ENCODE measurements at regions not wholly inside any gene's neighbourhood (a gene's known extent, or its start where the extent isn't known, plus 50 kb on each side); places are given as distances from the start of the nearest gene placed in this dataset.
"Not testable (repeated sequence)": the region's sequence is repeated elsewhere in the genome, so short reads cannot be mapped to it uniquely, and the experiment has no call there.

- DNase-seq, result no peak
These were observed 166.9 kb upstream of the GRK3 start for GRCh38 chr22:25397616-25398015.

- DNase-seq, result peak; percentile 3
These were observed 165.8 kb upstream of the GRK3 start for GRCh38 chr22:25398591-25399062.

DNA sequence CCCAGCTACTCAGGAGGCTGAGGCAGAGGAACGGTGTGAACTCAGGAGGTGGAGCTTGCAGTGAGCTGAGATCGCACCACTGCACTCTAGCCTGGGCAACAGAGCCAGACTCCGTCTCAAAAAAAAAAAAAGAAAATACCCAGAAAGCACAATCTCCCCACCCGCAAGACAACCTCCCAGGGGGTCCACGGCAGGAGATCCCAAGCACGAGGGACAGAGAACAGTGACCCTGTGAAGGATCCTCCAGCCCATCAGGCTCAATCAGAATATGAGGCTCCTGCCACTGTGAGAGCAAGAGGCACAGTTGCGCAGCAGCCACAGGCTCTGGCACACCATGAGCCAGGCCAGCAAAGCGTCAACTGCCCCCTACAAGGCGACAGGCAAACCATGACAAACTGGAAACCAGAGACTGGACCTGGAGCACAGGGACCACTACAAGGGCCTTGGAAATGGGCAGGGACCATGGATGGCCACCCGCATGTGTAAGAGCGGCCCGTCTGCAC is 164.8 kb upstream of the GRK3 start:
- DNase-seq, result no peak

DNA sequence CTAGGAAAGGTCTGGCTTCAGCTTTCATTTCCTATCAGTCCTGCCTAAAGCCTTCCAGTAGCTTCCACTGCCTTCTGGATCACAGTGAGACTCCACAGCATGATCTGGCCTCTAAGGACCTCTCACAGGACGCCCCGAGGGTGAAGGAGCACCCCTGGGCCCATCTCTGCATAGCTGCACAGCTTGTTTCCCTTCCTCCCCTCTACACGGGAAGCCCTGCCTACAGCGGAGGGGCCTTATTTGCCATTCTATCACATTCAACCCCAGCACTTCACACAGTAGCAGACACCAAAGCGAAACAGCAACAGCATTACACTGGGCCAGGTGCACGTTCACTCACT is 162.3 kb upstream of the GRK3 start:
- no peak for DNase-seq

DNA sequence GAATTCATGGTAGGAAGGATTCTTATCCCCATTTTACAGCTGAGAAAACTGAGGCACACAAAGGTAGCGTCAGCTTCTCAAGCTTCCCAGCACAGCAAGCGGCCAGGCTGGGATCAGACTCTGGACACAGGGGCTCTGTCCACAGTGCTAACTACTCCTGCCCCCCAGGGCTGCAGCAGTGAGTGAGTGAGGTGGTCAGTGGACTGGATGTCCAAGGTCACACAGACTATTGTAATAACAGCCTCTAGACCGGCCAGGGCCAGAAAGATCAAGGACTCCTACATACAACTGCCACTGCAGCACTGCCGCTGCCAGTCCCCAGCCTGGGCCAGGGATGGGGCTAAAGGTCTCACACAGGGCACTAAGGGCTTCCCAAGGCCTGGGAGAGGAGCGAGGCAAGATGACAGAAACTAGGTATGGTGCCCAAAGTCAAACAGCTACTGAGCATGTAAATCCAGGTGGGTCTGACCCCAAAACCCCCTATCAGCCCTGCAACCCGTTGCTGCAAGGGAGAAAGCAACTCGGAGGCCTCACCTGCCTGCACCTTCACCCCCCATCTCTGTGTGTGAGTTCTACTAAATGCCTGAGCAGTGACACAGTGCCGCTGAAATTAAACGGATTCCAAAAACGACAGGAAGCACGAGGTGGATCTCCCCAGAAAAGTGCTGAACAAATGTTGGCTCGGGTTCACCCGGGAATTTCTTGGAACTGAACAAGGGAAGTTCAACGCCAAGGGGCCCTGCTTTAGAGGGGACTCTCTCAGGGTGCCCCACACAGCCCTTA is 161.8 kb upstream of the GRK3 start:
- no peak for DNase-seq

DNA sequence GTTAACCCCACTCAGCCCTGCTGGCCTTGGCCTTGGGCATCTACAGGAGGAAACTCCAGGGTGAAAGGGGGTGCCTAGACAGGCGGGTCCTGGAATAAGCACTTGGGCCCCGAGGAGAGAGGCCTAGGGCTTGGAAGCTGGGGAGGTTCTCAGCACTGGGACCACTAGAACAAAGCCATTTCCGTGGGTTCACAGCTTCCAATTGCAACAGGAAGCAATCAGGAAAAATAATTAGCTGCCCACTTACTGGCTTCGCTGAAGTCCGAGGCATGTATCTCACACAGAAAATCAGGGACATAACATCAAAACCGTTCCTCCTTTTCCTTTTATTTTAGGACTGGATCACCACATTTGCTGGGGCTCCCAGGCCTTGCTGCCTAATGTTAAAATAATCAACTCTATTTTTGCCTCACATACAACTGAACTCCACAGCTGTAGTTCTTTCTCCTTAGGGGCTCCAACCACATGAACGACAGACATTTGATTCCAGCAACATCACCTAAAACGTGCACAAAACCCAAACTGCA is 161.1 kb upstream of the GRK3 start:
- no peak for DNase-seq

GRCh38 chr22:25403811-25404471 is 160.5 kb upstream of the GRK3 start:
- DNase-seq, result no peak

- no peak for DNase-seq
These were observed 159.9 kb upstream of the GRK3 start for GRCh38 chr22:25404556-25404927.

DNA sequence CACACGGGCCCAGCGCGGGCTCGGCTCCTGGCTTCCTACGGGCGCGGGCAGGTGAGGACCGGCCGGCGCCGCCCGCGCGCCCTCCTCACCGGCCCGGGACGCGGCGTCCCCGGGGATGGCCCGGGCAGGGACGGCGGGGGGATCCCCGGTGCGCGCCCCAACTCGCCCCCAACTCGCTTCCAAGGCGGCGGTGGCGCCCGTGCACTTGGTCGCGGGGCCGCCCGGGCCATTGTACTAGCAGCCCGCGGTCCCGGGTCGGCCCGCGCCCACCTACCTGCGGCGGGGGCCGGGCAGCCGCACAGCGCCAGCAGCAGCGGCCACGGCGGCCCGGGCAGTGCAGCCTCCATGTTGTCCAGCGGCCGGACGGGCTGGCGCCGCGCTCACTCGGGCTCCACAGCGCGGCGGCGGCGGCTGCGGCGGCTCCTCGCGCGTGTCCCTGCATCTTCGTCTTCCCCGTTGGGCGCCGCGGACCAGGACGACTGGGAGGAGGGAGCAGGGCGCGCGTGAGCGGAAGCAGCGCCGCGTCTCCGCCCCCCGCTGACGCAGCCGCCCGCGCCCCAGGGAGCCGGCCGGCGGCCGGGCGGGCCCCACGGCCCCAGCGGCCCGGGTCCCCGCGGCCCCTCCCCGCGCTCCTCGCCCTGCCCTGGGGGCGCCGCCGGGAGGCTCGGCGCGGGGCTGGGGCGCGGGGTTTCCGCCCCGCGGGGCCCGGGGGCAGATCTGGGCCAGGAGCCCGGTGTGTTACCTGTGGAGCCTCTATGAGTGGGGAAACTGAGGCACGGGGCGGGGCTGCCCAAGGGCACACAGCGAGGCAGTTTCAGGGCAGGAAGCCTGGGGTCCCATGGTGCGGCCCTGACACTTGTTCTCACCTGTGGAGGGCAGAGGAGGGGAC is 159.3 kb upstream of the GRK3 start:
- DNase-seq, result no peak

DNA sequence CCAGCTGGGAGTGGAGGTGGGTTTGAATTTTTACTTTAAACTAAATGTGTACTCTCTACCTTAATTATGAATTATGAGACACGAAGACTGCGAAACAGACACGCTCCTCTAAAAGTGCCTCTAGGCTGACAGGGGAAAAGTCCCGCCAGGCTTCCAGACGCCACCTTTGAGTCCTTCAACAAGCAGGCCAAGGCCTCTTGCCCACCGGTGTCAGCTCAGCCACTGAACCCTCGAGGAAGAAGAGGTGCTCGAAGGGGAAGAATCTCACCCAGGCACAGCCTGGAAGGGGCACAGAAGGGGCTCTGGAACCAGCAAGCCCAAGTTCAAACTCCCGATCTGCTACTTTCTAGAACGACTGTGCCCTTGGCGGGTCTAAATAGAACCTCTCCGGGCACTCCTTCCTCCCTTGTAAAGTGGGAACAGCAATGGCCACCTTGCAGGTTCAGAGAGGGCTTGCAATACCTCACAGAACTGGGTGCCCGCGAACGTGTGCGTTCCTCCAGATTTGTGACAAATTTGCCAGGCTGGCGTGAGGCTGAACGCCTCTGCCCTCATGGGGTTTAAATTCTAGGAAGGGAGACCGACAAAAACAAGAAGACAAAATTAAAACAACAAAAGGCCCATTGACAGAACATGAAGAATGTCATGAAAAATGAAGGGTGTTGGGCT is 158.5 kb upstream of the GRK3 start:
- DNase-seq, result no peak

- DNase-seq, result no peak
These were observed 157.8 kb upstream of the GRK3 start for GRCh38 chr22:25406510-25407210.

GRCh38 chr22:25407226-25407858 is 157.1 kb upstream of the GRK3 start:
- no peak for DNase-seq

GRCh38 chr22:25407859-25408229 is 156.6 kb upstream of the GRK3 start:
- no peak for DNase-seq

DNA sequence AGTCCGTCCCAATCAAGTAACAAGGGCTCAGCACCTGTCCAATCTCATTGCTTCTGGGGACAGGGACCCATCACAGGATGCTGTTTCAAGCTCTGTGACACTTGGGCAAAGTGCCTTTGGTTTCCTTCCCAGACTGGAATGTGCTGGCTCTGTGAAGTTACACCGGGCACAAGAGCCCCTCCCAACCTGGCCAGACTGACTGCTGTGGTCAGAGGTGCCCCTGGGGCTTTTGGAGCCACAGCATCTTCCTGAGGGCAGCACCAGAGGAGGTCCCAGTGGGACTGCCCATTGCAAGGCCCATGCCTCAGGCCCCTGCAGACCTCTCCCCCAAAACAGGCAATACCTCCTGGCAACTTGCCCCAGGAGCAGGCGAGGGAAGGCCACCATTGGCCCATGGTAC is 155.2 kb upstream of the GRK3 start:
- DNase-seq, result no peak

DNA sequence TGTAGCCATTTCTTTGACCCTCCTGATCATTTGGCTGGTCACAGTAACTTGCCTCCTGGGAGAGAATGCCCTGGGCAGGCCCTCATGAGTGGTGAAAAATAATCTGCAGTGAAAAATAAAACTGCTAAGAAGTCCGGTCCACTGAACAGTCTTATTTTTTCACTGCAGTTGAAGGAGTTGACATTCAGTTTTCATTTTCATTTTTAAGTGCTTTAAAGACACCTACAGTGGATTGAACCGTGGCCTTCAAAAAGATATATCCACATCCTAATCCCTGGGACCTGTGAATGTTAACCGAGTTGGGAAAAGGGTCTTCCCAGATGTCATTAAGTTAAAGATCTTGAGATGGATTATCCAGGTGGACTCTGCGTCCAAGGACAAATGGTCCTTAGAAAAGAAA is 153.6 kb upstream of the GRK3 start:
- DNase-seq, result no peak

GRCh38 chr22:25413620-25414019 is 150.9 kb upstream of the GRK3 start:
- no peak for DNase-seq

DNA sequence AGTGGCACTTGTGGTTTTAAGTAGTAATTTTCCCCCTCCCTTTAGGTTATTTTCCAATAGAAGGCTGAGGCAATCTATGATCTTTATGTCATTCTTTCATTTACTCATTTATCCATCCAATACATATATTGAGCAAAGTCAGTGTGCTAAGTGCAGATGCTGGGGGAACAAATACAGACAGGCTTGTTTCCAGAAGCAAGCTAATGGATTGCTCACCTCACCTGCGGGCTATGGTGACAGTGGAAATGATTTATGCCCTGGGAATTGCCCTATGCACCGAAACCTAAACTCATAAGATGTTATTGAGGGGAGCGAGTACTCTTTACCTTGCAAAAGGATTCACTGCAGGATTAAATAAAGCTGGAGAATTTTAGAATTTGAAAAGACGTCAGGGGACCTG is 148.7 kb upstream of the GRK3 start:
- DNase-seq, result not testable (repeated sequence)

DNA sequence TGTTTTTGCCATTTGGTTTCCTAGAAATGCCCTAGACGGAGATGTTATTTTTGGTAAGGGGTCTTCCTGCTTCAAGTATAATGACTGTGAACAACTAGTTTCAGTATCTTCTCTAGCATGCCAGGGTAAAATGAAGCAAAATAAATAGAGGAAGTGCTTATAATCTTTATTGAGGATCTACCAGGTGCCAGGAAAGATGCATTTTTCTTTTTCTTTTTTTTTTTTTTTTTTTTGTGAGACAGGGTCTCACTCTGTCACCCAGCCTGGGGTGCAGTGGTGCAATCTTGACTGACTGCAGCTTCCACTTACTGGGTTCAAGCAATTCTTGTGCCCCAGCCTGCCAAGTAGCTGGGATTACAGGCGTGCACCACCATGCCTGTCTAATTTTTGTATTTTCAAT is 146.6 kb upstream of the GRK3 start:
- not testable (repeated sequence) for DNase-seq

DNA sequence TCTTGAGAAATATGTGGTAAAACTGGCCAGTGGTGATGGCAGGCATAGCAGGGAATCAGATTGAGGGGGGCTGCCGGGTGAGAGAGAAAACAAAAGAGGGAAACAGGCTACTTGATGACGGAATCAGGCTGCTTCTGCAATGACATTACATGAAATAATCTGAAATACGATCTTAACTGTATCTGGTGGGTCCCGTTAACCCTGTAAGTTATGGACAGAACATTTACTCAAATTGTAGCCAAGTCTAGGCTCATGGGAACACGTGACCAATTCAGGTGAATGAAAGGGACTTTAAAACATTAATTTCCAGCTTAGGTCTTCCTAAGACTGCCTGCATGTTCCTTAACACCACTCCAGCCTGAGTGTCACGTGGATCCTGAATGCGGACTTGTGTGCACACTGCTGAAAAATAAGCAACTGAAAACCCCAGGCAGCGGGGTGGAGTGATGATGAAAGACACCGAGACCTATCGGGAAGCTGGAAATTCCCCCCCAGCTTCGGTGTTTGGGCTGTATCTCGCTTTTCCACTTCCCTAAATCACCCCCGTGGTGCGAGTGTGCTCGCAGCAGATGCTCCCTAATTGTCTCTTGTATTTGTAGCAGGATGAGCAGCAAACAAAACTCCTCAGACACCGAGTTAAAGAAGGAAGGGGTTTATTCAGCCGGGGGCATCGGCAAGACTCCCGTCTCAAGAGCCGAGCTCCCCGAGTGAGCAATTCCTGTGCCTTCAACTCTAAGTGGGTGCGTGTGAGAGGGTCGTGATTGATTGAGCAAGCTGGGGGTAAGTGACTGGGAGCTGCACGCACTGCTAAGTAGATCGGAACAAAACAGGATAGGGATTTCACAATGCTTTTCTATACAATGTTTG is 145.0 kb upstream of the GRK3 start:
- no peak for DNase-seq

DNA sequence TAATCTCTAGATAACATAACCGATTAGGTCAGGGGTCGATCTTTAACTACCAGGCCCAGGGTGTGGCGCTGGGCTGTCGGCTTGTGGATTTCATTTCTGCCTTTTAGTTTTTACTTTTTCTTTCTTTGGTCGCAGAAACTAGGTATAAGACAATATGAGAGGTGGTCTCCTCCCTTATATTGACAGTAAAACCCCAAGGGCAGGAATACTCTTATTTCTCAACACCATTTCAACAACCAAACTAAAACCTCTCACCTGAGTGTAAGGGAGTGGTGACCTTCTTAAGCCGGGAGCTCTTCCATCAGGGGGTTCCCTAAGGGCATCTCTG is 144.4 kb upstream of the GRK3 start:
- not testable (repeated sequence) for DNase-seq

GRCh38 chr22:25420471-25420924 is 144.0 kb upstream of the GRK3 start:
- no peak for DNase-seq
